ENCODE measurements at regions not wholly inside any gene's neighbourhood (a gene's known extent, or its start where the extent isn't known, plus 50 kb on each side); places are given as distances from the start of the nearest gene placed in this dataset.
"Not testable (repeated sequence)": the region's sequence is repeated elsewhere in the genome, so short reads cannot be mapped to it uniquely, and the experiment has no call there.

GRCh38 chr6:56814802-56815201 lies 140.1 kb upstream of the BEND6 start:
- no TSS peak for BruUV-seq (replicated peaks)
- no peak for TF ChIP-seq EZH2 (IDR thresholded peaks at IDR 0.05; ENCODE audit: borderline replicate concordance, low read depth, low read length, poor library complexity, severe bottlenecking)
- TF ChIP-seq CTCF (conservative IDR thresholded peaks at IDR 0.05; ENCODE audit: low read depth, low read length): no peak
- Histone ChIP-seq H3K4me3 (ENCODE audit: low read depth, low read length, poor library complexity, severe bottlenecking) (no peak overlapping the region), H3K27me3 (replicated peaks; ENCODE audit: insufficient read depth, low read depth, low read length, poor library complexity) (no peaks in the 10 kb centered on the region), H3K4me1 (ENCODE audit: insufficient read depth, low read length, poor library complexity, severe bottlenecking) (peaks cover 9% of the 10 kb centered on the region), H3K27ac (ENCODE audit: low read depth, low read length, poor library complexity, severe bottlenecking) (no peak overlapping the region), H3K36me3 (ENCODE audit: insufficient read depth, low read length, poor library complexity, severe bottlenecking) (no peaks in the 10 kb centered on the region), H3K9me3 (ENCODE audit: low read depth, low read length, poor library complexity, severe bottlenecking) (no peaks in the 10 kb centered on the region)
- intact Hi-C loops (cut with micrococcal nuclease; ENCODE audit: unreplicated experiment): no loop called here
- POLR2A ChIA-PET (ENCODE audit: low non-redundant PET): no interaction called here
- CTCF ChIA-PET: no interaction called here
- DNase-seq (ENCODE audit: low spot score): no peak

- intact Hi-C loops (cut with micrococcal nuclease; ENCODE audit: unreplicated experiment): no loop called here
- peaks cover 9% of the 10 kb centered on the region for H3K4me1 ChIP-seq (ENCODE audit: insufficient read depth, low read length, poor library complexity, severe bottlenecking)
- no peaks in the 10 kb centered on the region for H3K27me3 ChIP-seq (replicated peaks; ENCODE audit: insufficient read depth, low read depth, low read length, poor library complexity)
- H3K4me3 ChIP-seq (ENCODE audit: low read depth, low read length, poor library complexity, severe bottlenecking): no peak overlapping the region
- BruUV-seq (replicated peaks): no TSS peak
- no peaks in the 10 kb centered on the region for H3K36me3 ChIP-seq (ENCODE audit: insufficient read depth, low read length, poor library complexity, severe bottlenecking)
- ChIA-PET CTCF (no interaction called here), POLR2A (ENCODE audit: low non-redundant PET) (no interaction called here)
- TF ChIP-seq CTCF (conservative IDR thresholded peaks at IDR 0.05; ENCODE audit: low read depth, low read length) (no peak), EZH2 (IDR thresholded peaks at IDR 0.05; ENCODE audit: borderline replicate concordance, low read depth, low read length, poor library complexity, severe bottlenecking) (no peak)
- DNase-seq (ENCODE audit: low spot score): peak; percentile 19
- no peak overlapping the region for H3K27ac ChIP-seq (ENCODE audit: low read depth, low read length, poor library complexity, severe bottlenecking)
- no peaks in the 10 kb centered on the region for H3K9me3 ChIP-seq (ENCODE audit: low read depth, low read length, poor library complexity, severe bottlenecking)
These were observed 140.6 kb upstream of the BEND6 start for GRCh38 chr6:56814308-56814707.

- intact Hi-C loops (cut with micrococcal nuclease; ENCODE audit: unreplicated experiment); POLR2A ChIA-PET (ENCODE audit: low non-redundant PET); CTCF ChIA-PET; H3K4me1 ChIP-seq (ENCODE audit: insufficient read depth, low read length, poor library complexity, severe bottlenecking); H3K9me3 ChIP-seq (ENCODE audit: low read depth, low read length, poor library complexity, severe bottlenecking); DNase-seq (ENCODE audit: low spot score); H3K27ac ChIP-seq (ENCODE audit: low read depth, low read length, poor library complexity, severe bottlenecking); H3K27me3 ChIP-seq (replicated peaks; ENCODE audit: insufficient read depth, low read depth, low read length, poor library complexity); H3K4me3 ChIP-seq (ENCODE audit: low read depth, low read length, poor library complexity, severe bottlenecking); BruUV-seq (replicated peaks); H3K36me3 ChIP-seq (ENCODE audit: insufficient read depth, low read length, poor library complexity, severe bottlenecking): not testable (repeated sequence)
These were observed 142.1 kb upstream of the BEND6 start for GRCh38 chr6:56812851-56813250.

GRCh38 chr6:56808871-56809359 lies 146.0 kb upstream of the BEND6 start:
- no peaks in the 10 kb centered on the region for H3K9me3 ChIP-seq (ENCODE audit: low read depth, low read length, poor library complexity, severe bottlenecking)
- no peak for TF ChIP-seq EZH2 (IDR thresholded peaks at IDR 0.05; ENCODE audit: borderline replicate concordance, low read depth, low read length, poor library complexity, severe bottlenecking)
- TF ChIP-seq CTCF (conservative IDR thresholded peaks at IDR 0.05; ENCODE audit: low read depth, low read length): no peak
- DNase-seq (ENCODE audit: low spot score): no peak
- ChIA-PET POLR2A (ENCODE audit: low non-redundant PET) (no interaction called here), CTCF (no interaction called here)
- no peak overlapping the region for H3K4me3 ChIP-seq (ENCODE audit: low read depth, low read length, poor library complexity, severe bottlenecking)
- no TSS peak for BruUV-seq (replicated peaks)
- no peaks in the 10 kb centered on the region for H3K27me3 ChIP-seq (replicated peaks; ENCODE audit: insufficient read depth, low read depth, low read length, poor library complexity)
- H3K36me3 ChIP-seq (ENCODE audit: insufficient read depth, low read length, poor library complexity, severe bottlenecking): no peaks in the 10 kb centered on the region
- no peak overlapping the region for H3K27ac ChIP-seq (ENCODE audit: low read depth, low read length, poor library complexity, severe bottlenecking)
- intact Hi-C loops (cut with micrococcal nuclease; ENCODE audit: unreplicated experiment): no loop called here
- peaks cover 23% of the 10 kb centered on the region for H3K4me1 ChIP-seq (ENCODE audit: insufficient read depth, low read length, poor library complexity, severe bottlenecking)
